Neural cell (in vitro differentiated cells): ENCODE measurements at regions not wholly inside any gene's neighbourhood (a gene's known extent, or its start where the extent isn't known, plus 50 kb on each side); places are given as distances from the start of the nearest gene placed in this dataset.

Source experiments
- H2AFZ ChIP-seq: fragments of 200-600, 300-800 bp; sonication (generic), shearing (Covaris generic); 2 replicates; pipeline ENCODE4 v1.6.0; 2014; ENCODE audit warnings: low read depth, mild to moderate bottlenecking, antibody characterized with exemption, low read length, moderate library complexity
- H3F3A ChIP-seq: fragments of 200-600 bp; shearing (Covaris generic); 2 replicates; pipeline ENCODE4 v1.6.1; 2016; ENCODE audit warnings: mild to moderate bottlenecking, moderate library complexity, mixed read lengths, antibody characterized with exemption, low read length; ENCODE audit not compliant: insufficient read depth, poor library complexity, severe bottlenecking
- H3K27ac ChIP-seq: fragments of 200-600, 300-800 bp; sonication (generic), shearing (Covaris generic); 2 replicates; pipeline ENCODE4 v1.5.1; 2014; ENCODE audit warnings: mild to moderate bottlenecking, low read length, moderate library complexity
- H3K27me3 ChIP-seq: fragments of 300-800, 200-600 bp; sonication (generic), shearing (Covaris generic); 2 replicates; pipeline ENCODE4 v1.6.0; 2014; ENCODE audit warnings: mild to moderate bottlenecking, low read depth, low read length, moderate library complexity; ENCODE audit not compliant: insufficient read depth
- H3K36me3 ChIP-seq: fragments of 300-800, 200-600 bp; sonication (generic), shearing (Covaris generic); 2 replicates; pipeline ENCODE4 v1.5.1; 2014; ENCODE audit warnings: mild to moderate bottlenecking, antibody characterized with exemption, low read length, moderate library complexity; ENCODE audit not compliant: insufficient read depth
- H3K4me2 ChIP-seq: fragments of 300-800, 200-600 bp; sonication (generic), shearing (Covaris generic); 2 replicates; pipeline ENCODE4 v1.6.0; 2014; ENCODE audit warnings: mild to moderate bottlenecking, low read length
- H3K4me3 ChIP-seq: fragments of 300-800, 200-600 bp; sonication (generic), shearing (Covaris generic); 2 replicates; pipeline ENCODE4 v1.5.1; 2014; ENCODE audit warnings: mild to moderate bottlenecking, low read length, moderate library complexity
- H3K79me2 ChIP-seq: fragments of 200-600 bp; shearing (Covaris generic); replicated peaks from 2 replicates; pipeline ENCODE4 v1.6.0; 2014; ENCODE audit warnings: mild to moderate bottlenecking, low read length, moderate library complexity; ENCODE audit not compliant: insufficient read depth
- H3K9ac ChIP-seq: fragments of 300-800, 200-600 bp; sonication (generic), shearing (Covaris generic); 2 replicates; pipeline ENCODE4 v1.6.1; 2016; ENCODE audit warnings: mild to moderate bottlenecking, low read length, mixed read lengths
- H3K9me2 ChIP-seq: fragments of 200-600 bp; shearing (Covaris generic); 2 replicates; pipeline ENCODE4 v1.6.1; 2016; ENCODE audit warnings: mild to moderate bottlenecking, low read length, mixed read lengths; ENCODE audit not compliant: insufficient read depth
- H3K9me3 ChIP-seq: fragments of 200-600, 300-800 bp; sonication (generic), shearing (Covaris generic); 2 replicates; pipeline ENCODE4 v1.6.1; 2016; ENCODE audit warnings: mild to moderate bottlenecking, mixed run types, low read length, moderate library complexity, mixed read lengths
- H4K20me1 ChIP-seq: fragments of 200-600 bp; shearing (Covaris generic); 2 replicates; pipeline ENCODE4 v1.6.1; 2016; ENCODE audit warnings: mild to moderate bottlenecking, mixed run types; ENCODE audit not compliant: insufficient read depth
- CTCF ChIP-seq: fragments of 450-650 bp; IDR thresholded peaks from 2 replicates; pipeline ENCODE4 v1.5.1; 2014; ENCODE audit warnings: antibody characterized with exemption, mild to moderate bottlenecking, moderate library complexity; ENCODE audit not compliant: poor library complexity, severe bottlenecking
- EP300 ChIP-seq: fragments of 450-650 bp; conservative IDR thresholded peaks from 2 replicates; pipeline ENCODE4 v1.6.1; 2014; ENCODE audit warnings: antibody characterized with exemption, mild to moderate bottlenecking, moderate library complexity; ENCODE audit not compliant: poor library complexity, severe bottlenecking
- EZH2 ChIP-seq: fragments of 200-600, 300-800 bp; shearing (Covaris generic), sonication (generic); IDR thresholded peaks from 2 replicates; pipeline ENCODE4 v1.6.1; 2014; ENCODE audit warnings: antibody characterized with exemption, low read length, borderline replicate concordance, mild to moderate bottlenecking; ENCODE audit not compliant: insufficient read depth, poor library complexity, severe bottlenecking
- MXI1 ChIP-seq: fragments of 450-650 bp; conservative IDR thresholded peaks from 2 replicates; pipeline ENCODE4 v1.6.1; 2014; ENCODE audit warnings: antibody characterized with exemption, mild to moderate bottlenecking; ENCODE audit not compliant: poor library complexity, severe bottlenecking
- POLR2AphosphoS5 ChIP-seq: IDR thresholded peaks from 2 replicates; pipeline ENCODE4 v1.6.1; 2012
- RAD21 ChIP-seq: fragments of 450-650 bp; conservative IDR thresholded peaks from 2 replicates; pipeline ENCODE4 v1.6.1; 2014; ENCODE audit warnings: antibody characterized with exemption, mild to moderate bottlenecking, moderate library complexity
- REST ChIP-seq: IDR thresholded peaks from 2 replicates; pipeline ENCODE4 v1.6.1; 2012; ENCODE audit warnings: borderline replicate concordance
- SMC3 ChIP-seq: fragments of 450-650 bp; conservative IDR thresholded peaks from 2 replicates; pipeline ENCODE4 v1.6.1; 2014; ENCODE audit warnings: antibody characterized with exemption, mild to moderate bottlenecking, moderate library complexity; ENCODE audit not compliant: poor library complexity
- TAF1 ChIP-seq: IDR thresholded peaks from 2 replicates; pipeline ENCODE4 v1.6.1; 2012; ENCODE audit warnings: low read depth

- Histone ChIP-seq H3K79me2 (no peaks in the 10 kb centered on the region), H3F3A (no peaks in the 10 kb centered on the region), H3K27me3 (no peaks in the 10 kb centered on the region), H3K36me3 (no peaks in the 10 kb centered on the region), H3K4me2 (no peak overlapping the region), H3K9ac (no peak overlapping the region), H3K4me3 (no peak overlapping the region), H3K9me2 (no peaks in the 10 kb centered on the region), H3K9me3 (no peaks in the 10 kb centered on the region), H2AFZ (no peak overlapping the region), H3K27ac (no peak overlapping the region), H4K20me1 (no peaks in the 10 kb centered on the region)
- TF ChIP-seq TAF1, result no peak
- no peak for TF ChIP-seq MXI1
- no peak for TF ChIP-seq RAD21
- no peak for TF ChIP-seq REST
- no peak for TF ChIP-seq CTCF
- TF ChIP-seq EZH2, result no peak
- no peak for TF ChIP-seq EP300
Observed at GRCh38 chr9:109922617-109923470, 142.8 kb downstream of the PALM2AKAP2 start.

DNA sequence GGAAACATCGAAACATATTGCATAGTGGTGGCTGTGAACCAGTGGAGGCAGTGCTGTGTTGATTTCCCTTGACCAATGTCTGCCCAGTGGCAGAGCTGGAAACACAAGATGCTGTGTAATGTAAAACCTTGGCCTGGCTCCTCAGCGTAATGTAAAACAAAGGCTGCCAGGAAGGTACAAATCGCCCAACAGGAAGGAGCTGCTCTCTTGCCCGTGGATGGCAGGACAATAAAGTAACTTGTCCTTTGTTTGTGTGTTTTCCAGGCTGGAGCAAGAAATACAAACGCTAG is 143.4 kb downstream of the PALM2AKAP2 start:
- Histone ChIP-seq H3K27ac (no peak overlapping the region), H4K20me1 (no peaks in the 10 kb centered on the region), H3K9me3 (no peaks in the 10 kb centered on the region), H3K9me2 (no peaks in the 10 kb centered on the region), H3K4me2 (no peak overlapping the region), H3F3A (no peaks in the 10 kb centered on the region), H3K36me3 (no peaks in the 10 kb centered on the region), H3K4me3 (no peak overlapping the region), H3K9ac (no peak overlapping the region), H2AFZ (no peak overlapping the region), H3K27me3 (no peaks in the 10 kb centered on the region), H3K79me2 (no peaks in the 10 kb centered on the region)
- no peak for TF ChIP-seq TAF1
- TF ChIP-seq CTCF, result no peak
- TF ChIP-seq EP300, result no peak
- no peak for TF ChIP-seq EZH2
- TF ChIP-seq POLR2AphosphoS5, result no peak
- TF ChIP-seq RAD21, result no peak
- no peak for TF ChIP-seq SMC3
- TF ChIP-seq REST, result no peak
- TF ChIP-seq MXI1, result no peak
